ENCODE measurements at regions not wholly inside any gene's neighbourhood (a gene's known extent, or its start where the extent isn't known, plus 50 kb on each side); places are given as distances from the start of the nearest gene placed in this dataset.

DNA sequence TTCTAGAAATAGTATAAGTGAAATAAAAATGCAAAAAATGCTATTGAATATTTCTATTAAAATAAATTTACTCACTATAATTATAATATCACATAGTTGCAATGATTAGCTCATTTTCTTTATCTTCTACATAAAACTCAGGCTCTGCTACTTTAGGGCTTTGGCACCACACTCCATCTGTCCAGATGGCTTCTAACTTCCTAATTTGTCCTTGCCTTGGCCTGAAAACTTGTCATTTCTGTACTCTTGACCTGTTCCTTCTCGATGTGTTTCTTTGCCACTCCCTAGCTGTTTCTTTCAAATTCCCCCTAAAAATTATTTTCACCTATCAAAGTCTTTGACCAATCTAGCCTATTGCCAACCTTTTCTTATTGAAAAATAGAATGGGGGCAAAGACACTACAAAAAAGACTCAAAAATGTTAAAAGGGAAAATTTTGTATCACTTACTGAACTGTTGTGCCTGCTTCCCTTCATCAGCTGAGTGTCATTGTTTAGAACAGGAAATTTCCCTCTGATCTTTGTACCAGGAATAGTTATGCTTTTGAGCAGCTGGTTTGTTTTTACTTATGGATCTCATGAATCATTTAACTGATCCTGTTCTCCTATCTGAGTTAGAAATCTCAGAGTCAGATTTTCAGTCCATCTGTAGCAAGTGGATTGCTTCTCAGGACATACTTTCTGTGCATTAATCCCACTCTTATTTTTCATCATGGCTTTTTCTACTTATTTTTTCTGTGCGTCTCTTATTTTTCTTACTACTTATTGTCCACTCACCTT is 279.2 kb upstream of the CNR1 start:
- H3K27ac ChIP-seq = no peak overlapping the region
- no peaks in the 10 kb centered on the region for H3K36me3 ChIP-seq
- intact Hi-C loops (cut with DNase I) = no loop called here
- H3K27me3 ChIP-seq = no peaks in the 10 kb centered on the region
- DNase-seq = no peak
- 53 to 56% (median 53%) methylated on average over 2 of the region's 2 CpGs for WGBS, 3 donors
- TF ChIP-seq, protein P1, sequence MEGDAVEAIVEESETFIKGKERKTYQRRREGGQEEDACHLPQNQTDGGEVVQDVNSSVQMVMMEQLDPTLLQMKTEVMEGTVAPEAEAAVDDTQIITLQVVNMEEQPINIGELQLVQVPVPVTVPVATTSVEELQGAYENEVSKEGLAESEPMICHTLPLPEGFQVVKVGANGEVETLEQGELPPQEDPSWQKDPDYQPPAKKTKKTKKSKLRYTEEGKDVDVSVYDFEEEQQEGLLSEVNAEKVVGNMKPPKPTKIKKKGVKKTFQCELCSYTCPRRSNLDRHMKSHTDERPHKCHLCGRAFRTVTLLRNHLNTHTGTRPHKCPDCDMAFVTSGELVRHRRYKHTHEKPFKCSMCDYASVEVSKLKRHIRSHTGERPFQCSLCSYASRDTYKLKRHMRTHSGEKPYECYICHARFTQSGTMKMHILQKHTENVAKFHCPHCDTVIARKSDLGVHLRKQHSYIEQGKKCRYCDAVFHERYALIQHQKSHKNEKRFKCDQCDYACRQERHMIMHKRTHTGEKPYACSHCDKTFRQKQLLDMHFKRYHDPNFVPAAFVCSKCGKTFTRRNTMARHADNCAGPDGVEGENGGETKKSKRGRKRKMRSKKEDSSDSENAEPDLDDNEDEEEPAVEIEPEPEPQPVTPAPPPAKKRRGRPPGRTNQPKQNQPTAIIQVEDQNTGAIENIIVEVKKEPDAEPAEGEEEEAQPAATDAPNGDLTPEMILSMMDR (IDR thresholded peaks at IDR 0.05) = no peak
- TF ChIP-seq EP300 (IDR thresholded peaks at IDR 0.05) (no peak), POLR2A (IDR thresholded peaks at IDR 0.05) (no peak)
- H3K9me3 ChIP-seq = no peaks in the 10 kb centered on the region
- H3K4me1 ChIP-seq (ENCODE audit: insufficient read depth) = no peaks in the 10 kb centered on the region
- H3K4me3 ChIP-seq = no peak overlapping the region

DNA sequence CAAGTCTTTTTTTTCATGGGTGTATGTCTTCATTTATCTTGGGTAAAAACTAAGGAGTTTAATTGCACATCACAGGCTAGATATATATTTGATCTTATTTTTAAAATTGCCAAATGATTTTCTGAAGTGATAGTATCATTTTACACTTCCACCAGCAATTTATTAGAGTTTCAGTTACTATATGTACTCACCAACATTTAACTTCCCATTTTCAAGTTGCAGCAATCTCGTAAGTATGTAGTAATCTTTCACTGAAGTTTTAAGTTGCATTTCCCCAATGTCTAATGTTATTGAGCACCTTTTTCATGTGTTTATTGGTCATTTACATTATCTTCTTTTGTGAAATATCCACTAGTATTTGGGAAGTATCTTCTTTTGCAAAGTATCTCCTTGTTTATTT is 277.4 kb upstream of the CNR1 start:
- H3K9me3 ChIP-seq = no peaks in the 10 kb centered on the region
- H3K27ac ChIP-seq = no peak overlapping the region
- WGBS, 3 donors = 82 to 91% (median 84%) methylated on average over 1 of the region's 1 CpG
- no peaks in the 10 kb centered on the region for H3K27me3 ChIP-seq
- TF ChIP-seq EP300 (IDR thresholded peaks at IDR 0.05) = no peak
- TF ChIP-seq, protein P1 (IDR thresholded peaks at IDR 0.05) = no peak
- TF ChIP-seq POLR2A (IDR thresholded peaks at IDR 0.05) = no peak
- no peak overlapping the region for H3K4me3 ChIP-seq
- intact Hi-C loops (cut with DNase I) = no loop called here
- H3K36me3 ChIP-seq = no peaks in the 10 kb centered on the region
- DNase-seq = no peak
- no peaks in the 10 kb centered on the region for H3K4me1 ChIP-seq (ENCODE audit: insufficient read depth)

DNA sequence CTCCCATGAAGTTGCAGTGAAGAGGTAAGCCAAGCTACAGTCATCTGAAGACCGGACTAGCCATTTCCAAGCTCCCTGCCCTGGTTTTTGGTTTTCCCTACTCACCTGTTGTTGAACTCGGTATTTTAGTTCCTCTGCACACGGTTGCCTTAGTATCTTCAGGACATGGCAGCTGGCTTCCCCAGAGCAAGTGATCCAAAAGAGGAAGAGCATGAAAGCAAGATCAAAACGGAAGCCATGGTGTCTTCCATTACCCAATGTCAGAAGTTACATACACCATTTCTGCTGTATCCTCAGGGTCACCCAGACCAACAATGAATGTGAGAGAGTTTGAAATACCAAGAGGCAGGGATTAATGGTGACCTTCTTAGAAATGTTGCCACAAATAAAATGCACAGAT is 276.6 kb upstream of the CNR1 start:
- H3K27ac ChIP-seq = no peak overlapping the region
- intact Hi-C loops (cut with DNase I) = no loop called here
- whole genome bisulfite sequencing, 3 donors = 86 to 94% (median 92%) methylated on average over 4 of the region's 4 CpGs

DNA sequence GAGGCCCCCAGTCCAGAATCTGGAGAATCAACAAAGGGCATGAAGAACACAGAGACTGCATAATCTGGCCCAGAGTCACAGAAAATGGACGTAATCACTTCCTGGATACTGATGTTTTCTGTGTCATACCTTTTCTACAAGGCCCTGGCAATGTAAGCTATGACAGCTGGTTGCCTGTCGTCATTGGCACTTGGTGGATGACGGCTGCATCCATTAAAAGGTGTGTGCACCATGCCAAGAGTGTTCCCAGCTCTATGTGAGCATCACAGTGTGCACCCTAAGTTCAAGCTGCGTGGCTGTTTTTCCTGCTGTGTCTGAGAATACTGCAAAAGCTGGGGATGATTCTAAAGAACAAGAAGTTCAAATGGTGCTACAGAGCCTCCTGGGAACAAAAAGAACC is 275.2 kb upstream of the CNR1 start:
- DNase-seq = no peak
- Histone ChIP-seq H3K27me3 (no peaks in the 10 kb centered on the region), H3K36me3 (no peaks in the 10 kb centered on the region), H3K4me1 (ENCODE audit: insufficient read depth) (no peaks in the 10 kb centered on the region), H3K27ac (no peak overlapping the region), H3K9me3 (no peaks in the 10 kb centered on the region), H3K4me3 (no peak overlapping the region)
- intact Hi-C loops (cut with DNase I) = no loop called here
- TF ChIP-seq EP300 (IDR thresholded peaks at IDR 0.05) = no peak
- TF ChIP-seq, protein P1 (IDR thresholded peaks at IDR 0.05) = no peak
- no peak for TF ChIP-seq POLR2A (IDR thresholded peaks at IDR 0.05)
- WGBS, 3 donors = 81 to 85% (median 82%) methylated on average over 4 of the region's 4 CpGs

More for the DNA sequence above, 276.6 kb upstream of the CNR1 start:
- Histone ChIP-seq H3K27me3 (no peaks in the 10 kb centered on the region), H3K4me1 (ENCODE audit: insufficient read depth) (no peaks in the 10 kb centered on the region), H3K9me3 (no peaks in the 10 kb centered on the region), H3K36me3 (no peaks in the 10 kb centered on the region), H3K4me3 (no peak overlapping the region)
- TF ChIP-seq POLR2A (IDR thresholded peaks at IDR 0.05) = no peak
- TF ChIP-seq EP300 (IDR thresholded peaks at IDR 0.05) = no peak
- TF ChIP-seq, protein P1 (IDR thresholded peaks at IDR 0.05) = no peak
- no peak for DNase-seq

Data from ovary (tissue), 7 donors.